A673 (cell line): ENCODE measurements at regions not wholly inside any gene's neighbourhood (a gene's known extent, or its start where the extent isn't known, plus 50 kb on each side); places are given as distances from the start of the nearest gene placed in this dataset.

ENCODE experiments used
- BruUV-seq: library from RNA; stranded (reverse); fragments of 400-500 nt; replicated peaks from 2 replicates; lab custom pipeline; 2021; lab: Mats Ljungman, UMichigan
- CTCF ChIA-PET: fragments of 300-600 bp; sonication (Branson Sonifier 250); formaldehyde crosslinking; loops from one replicate; lab custom pipeline; 2022; ENCODE audit warnings: antibody characterized with exemption; lab: Charles Lee
- POLR2A ChIA-PET: fragments of 300-600 bp; sonication (Branson Sonifier 250); formaldehyde crosslinking; loops from one replicate; lab custom pipeline; 2022; ENCODE audit warnings: antibody characterized with exemption; ENCODE audit not compliant: low non-redundant PET; lab: Charles Lee
- DNase-seq: peaks from one replicate; pipeline ENCODE4 v3.0.0-alpha.2; 2015; ENCODE audit warnings: low spot score
- H3K27ac ChIP-seq: fragments of 200-600 bp; sonication (generic); 2 replicates; pipeline ENCODE4 v1.5.1; 2016; ENCODE audit warnings: mixed run types, low read depth, mild to moderate bottlenecking, mixed read lengths, antibody characterized with exemption, low read length; ENCODE audit not compliant: poor library complexity, severe bottlenecking
- H3K27me3 ChIP-seq: fragments of 200-600 bp; sonication (generic); replicated peaks from 2 replicates; pipeline ENCODE4 v1.6.1; 2017; ENCODE audit warnings: mixed run types, low read depth, mild to moderate bottlenecking, mixed read lengths, antibody characterized with exemption, low read length; ENCODE audit not compliant: insufficient read depth, poor library complexity
- H3K36me3 ChIP-seq: fragments of 200-600 bp; sonication (generic); 2 replicates; pipeline ENCODE4 v1.6.1; 2016; ENCODE audit warnings: mixed run types, mild to moderate bottlenecking, mixed read lengths, antibody characterized with exemption, low read length; ENCODE audit not compliant: insufficient read depth, poor library complexity, severe bottlenecking
- H3K4me1 ChIP-seq: fragments of 200-600 bp; sonication (generic); 2 replicates; pipeline ENCODE4 v1.6.1; 2017; ENCODE audit warnings: mixed run types, mild to moderate bottlenecking, mixed read lengths, antibody characterized with exemption, low read length; ENCODE audit not compliant: insufficient read depth, poor library complexity, severe bottlenecking
- H3K4me3 ChIP-seq: fragments of 200-600 bp; sonication (generic); 2 replicates; pipeline ENCODE4 v1.5.1; 2016; ENCODE audit warnings: low read depth, mixed run types, mild to moderate bottlenecking, mixed read lengths, low read length; ENCODE audit not compliant: poor library complexity, severe bottlenecking
- H3K9me3 ChIP-seq: fragments of 200-600 bp; sonication (generic); 2 replicates; pipeline ENCODE4 v1.6.1; 2016; ENCODE audit warnings: mixed run types, low read depth, mild to moderate bottlenecking, mixed read lengths, antibody characterized with exemption, low read length; ENCODE audit not compliant: poor library complexity, severe bottlenecking
- CTCF ChIP-seq: fragments of 300-800, 200-600 bp; sonication (generic); conservative IDR thresholded peaks from 2 replicates; pipeline ENCODE4 v1.5.1; 2017; ENCODE audit warnings: low read depth, mild to moderate bottlenecking, antibody characterized with exemption, low read length, moderate library complexity, mixed read lengths
- EZH2 ChIP-seq: fragments of 200-600 bp; sonication (generic); IDR thresholded peaks from 2 replicates; pipeline ENCODE4 v1.6.1; 2017; ENCODE audit warnings: borderline replicate concordance, low read depth, mild to moderate bottlenecking, mixed read lengths, antibody characterized with exemption, low read length; ENCODE audit not compliant: poor library complexity, severe bottlenecking
- intact Hi-C: fragments of 100-400 bp; cut with micrococcal nuclease; formaldehyde crosslinking; loops from one replicate; pipeline ENCODE4 v1.10.0; 2022; ENCODE audit not compliant: unreplicated experiment

- DNase-seq, result no peak
- POLR2A ChIA-PET, result no interaction called here
- peaks cover 13% of the 10 kb centered on the region for H3K9me3 ChIP-seq
- no peak overlapping the region for H3K27ac ChIP-seq
- TF ChIP-seq CTCF (no peak), EZH2 (no peak)
- CTCF ChIA-PET, result no interaction called here
- peaks cover 8% of the 10 kb centered on the region for H3K4me1 ChIP-seq
- BruUV-seq, result no TSS peak
- intact Hi-C loops, result no loop called here
- no peaks in the 10 kb centered on the region for H3K36me3 ChIP-seq
- no peaks in the 10 kb centered on the region for H3K27me3 ChIP-seq
- H3K4me3 ChIP-seq, result no peak overlapping the region
These were observed 241.0 kb upstream of the MSX2 start for GRCh38 chr5:174483411-174483810.

GRCh38 chr5:174489215-174489614 lies 235.2 kb upstream of the MSX2 start:
- no peak overlapping the region for H3K4me3 ChIP-seq
- POLR2A ChIA-PET, result no interaction called here
- no peaks in the 10 kb centered on the region for H3K27me3 ChIP-seq
- CTCF ChIA-PET, result no interaction called here
- H3K4me1 ChIP-seq, result no peaks in the 10 kb centered on the region
- H3K9me3 ChIP-seq, result peaks cover 5% of the 10 kb centered on the region
- H3K27ac ChIP-seq, result no peak overlapping the region
- no peaks in the 10 kb centered on the region for H3K36me3 ChIP-seq
- no TSS peak for BruUV-seq
- intact Hi-C loops, result no loop called here
- DNase-seq, result no peak
- TF ChIP-seq CTCF (no peak), EZH2 (no peak)

DNA sequence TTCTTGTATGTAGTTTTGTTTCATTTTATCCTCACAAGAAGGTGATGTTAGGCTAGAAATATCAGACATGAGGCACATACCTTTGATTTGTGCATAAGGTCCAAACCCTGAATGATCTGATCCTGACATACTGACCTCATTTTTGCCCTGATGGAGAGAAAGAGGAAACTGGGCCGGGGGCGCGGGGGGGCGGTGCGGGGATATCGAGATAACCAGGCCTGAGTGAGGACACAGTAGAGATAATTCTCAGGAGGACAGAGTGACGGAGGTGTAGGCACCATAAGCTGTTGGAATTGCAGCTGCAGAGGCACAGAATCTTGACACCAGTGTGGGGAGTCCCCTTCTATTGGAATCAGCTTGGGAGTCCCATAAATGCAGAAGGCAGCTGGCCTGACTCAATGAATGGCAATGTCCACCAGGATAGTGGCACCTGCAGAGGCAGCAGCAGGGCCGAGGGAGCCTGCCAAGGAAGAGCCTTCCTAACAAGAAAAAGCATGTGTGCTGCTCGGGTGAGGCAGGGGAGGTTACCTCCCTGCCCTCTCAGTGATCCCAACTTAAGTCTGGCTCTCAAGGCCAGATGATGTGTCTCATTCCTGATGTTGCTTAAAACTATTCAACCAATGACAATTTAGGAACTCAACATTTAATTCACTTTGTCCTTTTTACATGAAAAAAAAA lies 234.3 kb upstream of the MSX2 start:
- Histone ChIP-seq H3K36me3 (no peaks in the 10 kb centered on the region), H3K4me3 (no peak overlapping the region), H3K9me3 (no peaks in the 10 kb centered on the region), H3K4me1 (no peaks in the 10 kb centered on the region), H3K27ac (no peak overlapping the region), H3K27me3 (no peaks in the 10 kb centered on the region)
- DNase-seq, result no peak
- ChIA-PET POLR2A (no interaction called here), CTCF (interaction anchor here (0.7 kb wide), 1 partner anchor 86 kb away, joined by 4 read pairs; no protein-coding TSS in a partner anchor)
- TF ChIP-seq EZH2, result no peak
- TF ChIP-seq CTCF, result no peak
- intact Hi-C loops, result no loop called here
- no TSS peak for BruUV-seq
